GM12878 (cell line): ENCODE measurements at regions not wholly inside any gene's neighbourhood (a gene's known extent, or its start where the extent isn't known, plus 50 kb on each side); places are given as distances from the start of the nearest gene placed in this dataset.

ENCODE experiments used
- BHLHE40 ChIP-seq, 2 experiments: fragments of 450-650 bp in 1 of 2; IDR thresholded peaks; 2 replicates each; pipeline ENCODE4 v1.6.1; 2011 to 2017; ENCODE audit warnings: low read depth in 2 of 2, borderline replicate concordance in 1 of 2, improper control_type of control experiment in 1 of 2, low read length in 1 of 2, mild to moderate bottlenecking in 1 of 2
- CEBPB ChIP-seq, 2 experiments: fragments of 150-350 bp in 1 of 2; IDR thresholded peaks; 2 replicates each; pipeline ENCODE4 v1.6.1; 2012 to 2014; ENCODE audit warnings: low read depth in 2 of 2, low read length in 2 of 2, borderline replicate concordance in 1 of 2, inconsistent platforms in 1 of 2
- MTA3 ChIP-seq: IDR thresholded peaks from 2 replicates; pipeline ENCODE4 v1.6.1; 2012; ENCODE audit warnings: low read length, inconsistent platforms, borderline replicate concordance
- NR2C1 ChIP-seq: fragments of 450-650 bp; IDR thresholded peaks from 2 replicates; pipeline ENCODE4 v1.6.1; 2017; ENCODE audit warnings: antibody characterized with exemption, mild to moderate bottlenecking, moderate library complexity
- NRF1 ChIP-seq: conservative IDR thresholded peaks from 2 replicates; pipeline ENCODE4 v1.6.1; 2011; ENCODE audit warnings: mild to moderate bottlenecking, low read depth, low read length, improper control_type of control experiment
- POLR2AphosphoS2 ChIP-seq: IDR thresholded peaks from 2 replicates; pipeline ENCODE4 v1.6.1; 2011; ENCODE audit warnings: low read depth, mild to moderate bottlenecking, low read length, improper control_type of control experiment, moderate library complexity
- RAD21 ChIP-seq: IDR thresholded peaks from 2 replicates; pipeline ENCODE4 v1.6.1; 2011; ENCODE audit warnings: mild to moderate bottlenecking, low read depth, low read length, moderate library complexity; ENCODE audit not compliant: insufficient read depth
- SMAD5 ChIP-seq: IDR thresholded peaks from 2 replicates; pipeline ENCODE4 v1.6.1; 2016; ENCODE audit warnings: antibody characterized with exemption, low read depth
- SMC3 ChIP-seq: IDR thresholded peaks from 2 replicates; pipeline ENCODE4 v1.6.1; 2011; ENCODE audit warnings: low read length, improper control_type of control experiment, borderline replicate concordance
- STAT1 ChIP-seq: fragments of 450-650 bp; conservative IDR thresholded peaks from 2 replicates; pipeline ENCODE4 v1.6.1; 2014; ENCODE audit warnings: antibody characterized with exemption, mild to moderate bottlenecking
- ZNF384 ChIP-seq: IDR thresholded peaks from 2 replicates; pipeline ENCODE4 v1.6.1; 2012; ENCODE audit warnings: low read depth, mild to moderate bottlenecking, low read length, improper control_type of control experiment, borderline replicate concordance
- TF ChIP-seq, protein P1 (sequence below): fragments of 450-650 bp; IDR thresholded peaks from 2 replicates; pipeline ENCODE4 v1.6.1; 2017; ENCODE audit warnings: mild to moderate bottlenecking, low read depth, inconsistent platforms; ENCODE audit not compliant: poor library complexity, severe bottlenecking
- TF ChIP-seq, protein P2 (sequence below): IDR thresholded peaks from 2 replicates; pipeline ENCODE4 v1.6.1; 2012; ENCODE audit warnings: improper control_type of control experiment, low read depth, low read length; ENCODE audit not compliant: insufficient replicate concordance
- TF ChIP-seq, protein P3 (sequence below): fragments of 450-650 bp; IDR thresholded peaks from 2 replicates; pipeline ENCODE4 v1.6.1; 2017; ENCODE audit warnings: borderline replicate concordance
- TF ChIP-seq, protein P4 (sequence below): IDR thresholded peaks from 2 replicates; pipeline ENCODE4 v1.6.1; 2012; ENCODE audit warnings: mild to moderate bottlenecking, low read depth, low read length
- TF ChIP-seq, protein P5 (sequence below): IDR thresholded peaks from 2 replicates; pipeline ENCODE4 v1.6.1; 2011; ENCODE audit warnings: low read depth, mild to moderate bottlenecking, low read length, moderate library complexity, borderline replicate concordance; ENCODE audit errors: extremely low read depth

DNA sequence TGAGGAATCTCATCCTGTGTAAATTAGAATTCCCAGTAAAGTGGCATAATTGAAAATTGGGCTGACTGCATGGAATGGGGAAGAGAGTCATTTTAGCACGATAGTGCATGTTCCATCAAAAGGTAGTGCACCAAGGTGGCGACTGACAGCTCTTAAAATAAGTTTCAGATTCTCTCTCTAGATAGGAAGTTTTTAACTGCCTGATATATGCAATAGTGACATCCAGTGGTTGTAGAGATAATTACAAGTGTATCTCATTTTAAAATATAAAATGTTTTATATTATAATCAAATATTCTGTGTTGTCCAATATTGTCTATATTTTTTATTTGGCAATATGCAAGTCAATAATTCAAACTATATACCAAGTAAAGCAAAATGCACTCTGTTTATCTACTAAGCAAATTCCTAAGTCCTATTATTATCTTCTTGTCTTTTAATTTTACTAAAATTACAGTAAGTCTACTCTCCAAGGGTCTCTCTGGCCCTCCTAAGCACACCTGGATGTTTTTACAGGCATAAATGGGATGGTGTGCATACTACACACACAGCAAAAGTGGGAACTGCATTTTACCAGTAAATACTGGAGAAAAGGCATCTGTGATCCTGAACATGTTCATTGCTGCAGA is 397.7 kb upstream of the HNRNPA3 start (continued):
- TF ChIP-seq POLR2AphosphoS2, result no peak
- TF ChIP-seq ZNF384, result no peak
- peak; percentile 79 for TF ChIP-seq RAD21
- TF ChIP-seq, protein P1, sequence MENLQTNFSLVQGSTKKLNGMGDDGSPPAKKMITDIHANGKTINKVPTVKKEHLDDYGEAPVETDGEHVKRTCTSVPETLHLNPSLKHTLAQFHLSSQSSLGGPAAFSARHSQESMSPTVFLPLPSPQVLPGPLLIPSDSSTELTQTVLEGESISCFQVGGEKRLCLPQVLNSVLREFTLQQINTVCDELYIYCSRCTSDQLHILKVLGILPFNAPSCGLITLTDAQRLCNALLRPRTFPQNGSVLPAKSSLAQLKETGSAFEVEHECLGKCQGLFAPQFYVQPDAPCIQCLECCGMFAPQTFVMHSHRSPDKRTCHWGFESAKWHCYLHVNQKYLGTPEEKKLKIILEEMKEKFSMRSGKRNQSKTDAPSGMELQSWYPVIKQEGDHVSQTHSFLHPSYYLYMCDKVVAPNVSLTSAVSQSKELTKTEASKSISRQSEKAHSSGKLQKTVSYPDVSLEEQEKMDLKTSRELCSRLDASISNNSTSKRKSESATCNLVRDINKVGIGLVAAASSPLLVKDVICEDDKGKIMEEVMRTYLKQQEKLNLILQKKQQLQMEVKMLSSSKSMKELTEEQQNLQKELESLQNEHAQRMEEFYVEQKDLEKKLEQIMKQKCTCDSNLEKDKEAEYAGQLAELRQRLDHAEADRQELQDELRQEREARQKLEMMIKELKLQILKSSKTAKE, result no peak
- TF ChIP-seq, protein P2, sequence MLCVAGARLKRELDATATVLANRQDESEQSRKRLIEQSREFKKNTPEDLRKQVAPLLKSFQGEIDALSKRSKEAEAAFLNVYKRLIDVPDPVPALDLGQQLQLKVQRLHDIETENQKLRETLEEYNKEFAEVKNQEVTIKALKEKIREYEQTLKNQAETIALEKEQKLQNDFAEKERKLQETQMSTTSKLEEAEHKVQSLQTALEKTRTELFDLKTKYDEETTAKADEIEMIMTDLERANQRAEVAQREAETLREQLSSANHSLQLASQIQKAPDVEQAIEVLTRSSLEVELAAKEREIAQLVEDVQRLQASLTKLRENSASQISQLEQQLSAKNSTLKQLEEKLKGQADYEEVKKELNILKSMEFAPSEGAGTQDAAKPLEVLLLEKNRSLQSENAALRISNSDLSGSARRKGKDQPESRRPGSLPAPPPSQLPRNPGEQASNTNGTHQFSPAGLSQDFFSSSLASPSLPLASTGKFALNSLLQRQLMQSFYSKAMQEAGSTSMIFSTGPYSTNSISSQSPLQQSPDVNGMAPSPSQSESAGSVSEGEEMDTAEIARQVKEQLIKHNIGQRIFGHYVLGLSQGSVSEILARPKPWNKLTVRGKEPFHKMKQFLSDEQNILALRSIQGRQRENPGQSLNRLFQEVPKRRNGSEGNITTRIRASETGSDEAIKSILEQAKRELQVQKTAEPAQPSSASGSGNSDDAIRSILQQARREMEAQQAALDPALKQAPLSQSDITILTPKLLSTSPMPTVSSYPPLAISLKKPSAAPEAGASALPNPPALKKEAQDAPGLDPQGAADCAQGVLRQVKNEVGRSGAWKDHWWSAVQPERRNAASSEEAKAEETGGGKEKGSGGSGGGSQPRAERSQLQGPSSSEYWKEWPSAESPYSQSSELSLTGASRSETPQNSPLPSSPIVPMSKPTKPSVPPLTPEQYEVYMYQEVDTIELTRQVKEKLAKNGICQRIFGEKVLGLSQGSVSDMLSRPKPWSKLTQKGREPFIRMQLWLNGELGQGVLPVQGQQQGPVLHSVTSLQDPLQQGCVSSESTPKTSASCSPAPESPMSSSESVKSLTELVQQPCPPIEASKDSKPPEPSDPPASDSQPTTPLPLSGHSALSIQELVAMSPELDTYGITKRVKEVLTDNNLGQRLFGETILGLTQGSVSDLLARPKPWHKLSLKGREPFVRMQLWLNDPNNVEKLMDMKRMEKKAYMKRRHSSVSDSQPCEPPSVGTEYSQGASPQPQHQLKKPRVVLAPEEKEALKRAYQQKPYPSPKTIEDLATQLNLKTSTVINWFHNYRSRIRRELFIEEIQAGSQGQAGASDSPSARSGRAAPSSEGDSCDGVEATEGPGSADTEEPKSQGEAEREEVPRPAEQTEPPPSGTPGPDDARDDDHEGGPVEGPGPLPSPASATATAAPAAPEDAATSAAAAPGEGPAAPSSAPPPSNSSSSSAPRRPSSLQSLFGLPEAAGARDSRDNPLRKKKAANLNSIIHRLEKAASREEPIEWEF, result no peak
- TF ChIP-seq STAT1, result no peak
- no peak for TF ChIP-seq NR2C1
- TF ChIP-seq SMAD5, result no peak
- no peak for TF ChIP-seq NRF1
- no peak for TF ChIP-seq CEBPB (IDR thresholded peaks at IDR 0.05; ENCODE audit: borderline replicate concordance in 1 of 2, low read depth in 2 of 2, low read length in 2 of 2)
- TF ChIP-seq, protein P3, sequence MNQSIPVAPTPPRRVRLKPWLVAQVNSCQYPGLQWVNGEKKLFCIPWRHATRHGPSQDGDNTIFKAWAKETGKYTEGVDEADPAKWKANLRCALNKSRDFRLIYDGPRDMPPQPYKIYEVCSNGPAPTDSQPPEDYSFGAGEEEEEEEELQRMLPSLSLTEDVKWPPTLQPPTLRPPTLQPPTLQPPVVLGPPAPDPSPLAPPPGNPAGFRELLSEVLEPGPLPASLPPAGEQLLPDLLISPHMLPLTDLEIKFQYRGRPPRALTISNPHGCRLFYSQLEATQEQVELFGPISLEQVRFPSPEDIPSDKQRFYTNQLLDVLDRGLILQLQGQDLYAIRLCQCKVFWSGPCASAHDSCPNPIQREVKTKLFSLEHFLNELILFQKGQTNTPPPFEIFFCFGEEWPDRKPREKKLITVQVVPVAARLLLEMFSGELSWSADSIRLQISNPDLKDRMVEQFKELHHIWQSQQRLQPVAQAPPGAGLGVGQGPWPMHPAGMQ, result no peak
- TF ChIP-seq BHLHE40 (IDR thresholded peaks at IDR 0.05; ENCODE audit: borderline replicate concordance in 1 of 2, low read depth in 2 of 2, low read length in 1 of 2), result peak in 1 of 2 experiments; percentile 18; a peak in 1 of 4 replicates
- TF ChIP-seq SMC3, result peak; percentile 72; the same call in 1 of the 2 replicates
- no peak for TF ChIP-seq MTA3
- TF ChIP-seq, protein P4, sequence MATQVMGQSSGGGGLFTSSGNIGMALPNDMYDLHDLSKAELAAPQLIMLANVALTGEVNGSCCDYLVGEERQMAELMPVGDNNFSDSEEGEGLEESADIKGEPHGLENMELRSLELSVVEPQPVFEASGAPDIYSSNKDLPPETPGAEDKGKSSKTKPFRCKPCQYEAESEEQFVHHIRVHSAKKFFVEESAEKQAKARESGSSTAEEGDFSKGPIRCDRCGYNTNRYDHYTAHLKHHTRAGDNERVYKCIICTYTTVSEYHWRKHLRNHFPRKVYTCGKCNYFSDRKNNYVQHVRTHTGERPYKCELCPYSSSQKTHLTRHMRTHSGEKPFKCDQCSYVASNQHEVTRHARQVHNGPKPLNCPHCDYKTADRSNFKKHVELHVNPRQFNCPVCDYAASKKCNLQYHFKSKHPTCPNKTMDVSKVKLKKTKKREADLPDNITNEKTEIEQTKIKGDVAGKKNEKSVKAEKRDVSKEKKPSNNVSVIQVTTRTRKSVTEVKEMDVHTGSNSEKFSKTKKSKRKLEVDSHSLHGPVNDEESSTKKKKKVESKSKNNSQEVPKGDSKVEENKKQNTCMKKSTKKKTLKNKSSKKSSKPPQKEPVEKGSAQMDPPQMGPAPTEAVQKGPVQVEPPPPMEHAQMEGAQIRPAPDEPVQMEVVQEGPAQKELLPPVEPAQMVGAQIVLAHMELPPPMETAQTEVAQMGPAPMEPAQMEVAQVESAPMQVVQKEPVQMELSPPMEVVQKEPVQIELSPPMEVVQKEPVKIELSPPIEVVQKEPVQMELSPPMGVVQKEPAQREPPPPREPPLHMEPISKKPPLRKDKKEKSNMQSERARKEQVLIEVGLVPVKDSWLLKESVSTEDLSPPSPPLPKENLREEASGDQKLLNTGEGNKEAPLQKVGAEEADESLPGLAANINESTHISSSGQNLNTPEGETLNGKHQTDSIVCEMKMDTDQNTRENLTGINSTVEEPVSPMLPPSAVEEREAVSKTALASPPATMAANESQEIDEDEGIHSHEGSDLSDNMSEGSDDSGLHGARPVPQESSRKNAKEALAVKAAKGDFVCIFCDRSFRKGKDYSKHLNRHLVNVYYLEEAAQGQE, result no peak
- TF ChIP-seq, protein P5, sequence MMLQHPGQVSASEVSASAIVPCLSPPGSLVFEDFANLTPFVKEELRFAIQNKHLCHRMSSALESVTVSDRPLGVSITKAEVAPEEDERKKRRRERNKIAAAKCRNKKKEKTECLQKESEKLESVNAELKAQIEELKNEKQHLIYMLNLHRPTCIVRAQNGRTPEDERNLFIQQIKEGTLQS, result no peak
